GM21423 (cell line): ENCODE measurements at regions not wholly inside any gene's neighbourhood (a gene's known extent, or its start where the extent isn't known, plus 50 kb on each side); places are given as distances from the start of the nearest gene placed in this dataset.
"Not testable (repeated sequence)": the region's sequence is repeated elsewhere in the genome, so short reads cannot be mapped to it uniquely, and the experiment has no call there.

ENCODE experiments used
- ATAC-seq: cut with Tn5 transposase; IDR thresholded peaks from one replicate; pipeline ENCODE4 v1.9.1; 2021; ENCODE audit warnings: mild to moderate bottlenecking, moderate library complexity; ENCODE audit not compliant: unreplicated experiment

GRCh38 chr13:109941951-109942350 is 155.6 kb upstream of the IRS2 start:
- ATAC-seq, result no peak

DNA sequence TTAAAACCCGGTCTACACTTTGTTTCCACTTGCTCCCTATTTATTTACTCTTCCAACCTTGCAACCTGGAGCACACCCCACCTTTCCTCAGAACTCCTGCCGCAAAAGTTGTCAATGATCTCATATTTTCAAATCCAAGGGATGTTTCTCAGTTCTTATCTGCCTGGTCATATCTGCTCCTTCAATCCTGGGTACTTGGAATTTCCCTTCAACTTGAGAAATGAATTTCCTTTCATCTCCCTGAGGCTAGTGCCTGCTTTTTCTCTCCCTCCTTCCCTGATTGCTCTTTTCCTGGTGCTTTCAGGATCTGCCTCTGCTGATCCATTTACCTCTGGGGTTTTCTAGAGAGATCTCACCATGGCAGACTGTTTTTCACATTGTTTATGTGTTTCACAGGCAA is 154.8 kb upstream of the IRS2 start:
- no peak for ATAC-seq

DNA sequence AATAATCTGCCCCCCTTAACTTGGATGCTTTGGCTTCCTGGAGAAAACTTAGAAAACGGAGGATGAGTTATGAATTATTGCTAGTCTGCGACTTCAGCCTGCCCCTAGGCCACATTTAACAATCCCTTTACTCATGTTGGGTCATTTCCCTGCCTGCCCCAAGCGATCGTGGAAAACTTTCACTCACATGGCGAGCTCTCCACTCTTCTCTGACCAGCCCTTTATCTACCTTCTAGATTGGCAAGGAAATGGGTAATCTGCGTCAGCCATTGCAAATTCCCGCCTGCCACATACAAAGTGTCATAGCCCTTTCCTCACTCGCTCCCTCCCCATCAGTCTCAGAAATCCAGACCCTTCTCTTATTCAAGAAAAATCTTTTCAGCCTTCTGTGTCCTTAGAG is 154.3 kb upstream of the IRS2 start:
- no peak for ATAC-seq

- ATAC-seq, result no peak
Measured at GRCh38 chr13:109939838-109940237, 153.5 kb upstream of the IRS2 start.

DNA sequence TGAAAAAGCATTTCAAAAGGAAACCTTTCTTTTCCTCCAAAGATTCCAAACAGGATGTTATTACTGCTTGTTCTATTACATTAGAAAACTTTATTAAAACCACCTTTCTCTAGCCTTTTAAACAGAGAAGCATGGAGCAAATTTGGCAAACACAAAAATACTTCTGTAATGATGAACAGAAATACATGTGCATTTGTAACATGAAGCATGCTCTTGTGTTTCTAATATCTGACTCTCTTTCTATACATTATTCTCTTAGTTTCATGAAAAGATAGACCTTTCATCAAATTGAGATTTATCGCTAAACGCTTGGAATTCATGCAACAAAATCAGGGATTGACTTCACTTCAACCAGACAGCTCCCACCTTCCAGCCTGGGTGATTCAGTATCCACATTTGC is 152.8 kb upstream of the IRS2 start:
- ATAC-seq, result no peak

- ATAC-seq, result no peak
Measured at GRCh38 chr13:109938255-109938936, 152.0 kb upstream of the IRS2 start.

DNA sequence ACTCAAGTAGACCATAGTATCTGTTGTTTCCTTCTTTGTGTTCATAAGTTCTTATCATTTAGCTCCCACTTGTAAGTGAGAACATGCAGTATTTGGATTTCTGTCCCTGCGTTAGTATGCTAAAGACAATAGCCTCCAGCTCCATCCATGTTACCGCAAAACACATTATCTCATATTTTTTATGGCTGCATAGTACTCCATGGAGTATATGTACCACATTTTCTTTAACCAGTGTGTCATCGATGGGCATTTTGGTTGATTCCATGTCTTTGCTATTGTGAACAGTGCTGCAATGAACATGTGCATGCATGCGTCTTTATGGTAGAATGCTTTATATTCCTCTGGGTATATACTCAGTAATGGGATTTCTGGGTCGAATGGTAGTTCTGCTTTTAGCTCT is 148.1 kb upstream of the IRS2 start:
- not testable (repeated sequence) for ATAC-seq

DNA sequence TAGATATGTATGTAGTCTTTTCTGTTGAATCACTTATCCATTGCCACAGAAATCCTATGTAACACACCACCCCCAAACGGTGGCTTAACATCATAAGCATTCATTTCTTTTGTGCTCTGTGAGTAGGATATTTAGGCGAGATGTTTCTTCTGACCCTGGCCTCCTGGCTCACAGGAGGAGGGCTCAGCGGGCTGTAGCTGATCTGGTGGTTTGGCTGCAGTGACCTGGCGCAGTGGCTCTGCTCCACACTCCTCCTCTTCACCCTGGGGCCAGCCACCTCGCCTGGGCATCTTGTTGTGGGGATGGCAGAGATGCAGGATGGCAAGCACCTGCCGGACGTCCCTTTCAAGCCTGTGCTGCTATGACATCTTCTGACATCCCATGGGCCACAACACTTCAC is 147.1 kb upstream of the IRS2 start:
- no peak for ATAC-seq

DNA sequence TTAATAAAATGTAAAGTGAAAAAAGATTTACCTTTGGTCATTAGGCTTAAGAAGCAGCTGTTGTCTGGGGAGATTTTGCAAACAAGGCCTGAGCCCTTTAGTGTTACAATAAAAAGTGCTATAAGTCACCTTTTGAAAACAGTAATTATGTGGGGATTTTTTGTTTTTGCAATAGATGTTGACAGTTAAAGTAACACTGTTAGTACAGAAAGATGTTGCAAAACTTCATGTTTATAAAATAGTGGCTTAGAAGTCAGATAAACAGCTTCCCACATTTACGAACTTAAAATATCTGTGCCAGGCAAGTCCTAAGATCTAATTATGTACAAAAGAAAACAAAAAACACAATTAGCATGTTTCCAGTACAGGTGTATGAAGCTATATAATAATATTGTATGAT is 138.0 kb upstream of the IRS2 start:
- ATAC-seq, result no peak

GRCh38 chr13:109922518-109922917 is 136.1 kb upstream of the IRS2 start:
- ATAC-seq, result no peak

DNA sequence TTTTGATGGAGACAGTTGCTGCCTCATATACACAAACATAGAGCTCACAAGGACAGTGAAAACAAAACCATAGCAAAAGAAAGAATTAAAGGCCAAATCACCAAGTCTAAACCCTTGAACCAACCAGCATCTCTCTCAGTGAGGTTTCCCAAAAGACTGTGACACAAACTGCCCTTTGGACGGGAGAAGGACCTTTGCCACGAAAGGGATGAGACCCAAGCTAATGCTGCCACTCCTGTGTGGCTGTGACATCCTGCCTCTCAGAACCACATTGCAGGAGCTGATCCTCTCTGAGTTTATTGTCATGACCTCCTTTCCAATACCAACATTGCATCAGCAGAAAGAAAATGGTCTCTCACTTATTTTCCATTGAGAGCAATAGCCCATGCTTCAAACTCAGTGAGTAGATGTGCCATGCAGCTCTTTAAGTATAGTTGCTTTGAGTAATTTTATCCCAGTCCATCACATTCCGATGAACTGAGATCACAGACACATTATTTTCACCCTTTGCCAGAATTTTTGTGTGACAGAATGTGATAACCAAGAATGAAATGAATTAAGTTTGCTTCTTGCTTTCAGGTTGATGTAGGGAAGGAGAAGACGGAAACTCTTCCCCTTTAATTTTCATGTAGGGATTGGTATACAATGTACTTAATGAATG is 133.5 kb upstream of the IRS2 start:
- no peak for ATAC-seq

- ATAC-seq, result no peak
Measured at GRCh38 chr13:109918179-109918711, 131.9 kb upstream of the IRS2 start.

DNA sequence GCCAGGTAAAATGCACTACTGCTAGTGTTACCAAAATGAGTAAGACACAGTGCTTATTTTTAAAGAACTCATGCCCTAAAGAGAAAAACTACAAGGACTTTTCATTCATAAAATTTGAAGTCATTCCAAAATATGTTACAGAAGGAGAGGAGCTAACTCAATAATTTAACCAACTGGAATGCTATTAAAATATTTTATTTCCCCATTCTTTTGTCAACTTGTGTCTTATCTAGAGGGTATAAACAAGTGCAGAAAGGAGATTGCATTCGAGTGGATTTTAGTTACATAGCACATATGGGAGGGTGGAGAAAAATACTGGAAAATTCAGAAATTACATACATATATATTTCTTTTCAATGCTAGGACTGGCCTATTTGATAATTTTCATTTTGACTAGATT is 131.0 kb upstream of the IRS2 start:
- ATAC-seq, result no peak

GRCh38 chr13:109913936-109914510 is 127.6 kb upstream of the IRS2 start:
- ATAC-seq, result no peak

DNA sequence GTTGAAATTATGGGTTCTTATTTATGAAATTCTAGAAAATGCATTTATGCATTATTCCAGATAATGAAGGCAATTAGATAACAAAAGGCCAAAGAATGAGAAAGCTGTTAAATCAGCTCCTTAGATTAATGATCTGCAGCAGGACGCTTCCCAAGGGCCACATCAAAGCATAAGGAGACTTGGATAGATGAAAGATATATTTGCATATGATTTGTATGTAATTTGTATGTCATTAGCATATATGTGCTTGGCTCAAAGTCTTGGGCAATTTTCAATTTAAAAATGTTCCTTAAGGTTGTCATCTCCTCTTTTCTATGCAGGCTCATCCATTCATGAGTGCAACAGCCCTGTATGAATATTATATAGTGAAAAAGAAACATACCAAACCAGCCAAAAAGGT is 126.8 kb upstream of the IRS2 start:
- ATAC-seq, result no peak

DNA sequence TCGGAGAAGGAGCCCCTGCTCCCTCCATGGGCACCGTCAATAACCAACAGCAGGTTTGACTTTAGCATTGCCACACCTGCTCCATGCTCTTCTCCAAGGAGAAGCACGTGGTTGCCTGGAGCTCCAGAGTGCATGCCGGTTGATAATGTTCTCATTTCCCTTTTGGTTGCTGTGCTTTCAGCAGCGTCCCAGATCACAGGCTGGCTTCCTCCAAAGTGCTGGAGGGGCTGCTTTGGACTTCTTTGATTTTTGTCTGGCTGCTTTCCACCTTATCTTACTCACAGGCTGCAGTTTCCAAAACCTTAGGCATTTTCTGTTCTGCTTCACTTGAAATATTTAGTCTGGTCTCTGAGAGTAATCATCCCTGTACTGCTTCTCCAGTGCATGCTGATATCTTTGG is 123.8 kb upstream of the IRS2 start:
- ATAC-seq, result no peak

DNA sequence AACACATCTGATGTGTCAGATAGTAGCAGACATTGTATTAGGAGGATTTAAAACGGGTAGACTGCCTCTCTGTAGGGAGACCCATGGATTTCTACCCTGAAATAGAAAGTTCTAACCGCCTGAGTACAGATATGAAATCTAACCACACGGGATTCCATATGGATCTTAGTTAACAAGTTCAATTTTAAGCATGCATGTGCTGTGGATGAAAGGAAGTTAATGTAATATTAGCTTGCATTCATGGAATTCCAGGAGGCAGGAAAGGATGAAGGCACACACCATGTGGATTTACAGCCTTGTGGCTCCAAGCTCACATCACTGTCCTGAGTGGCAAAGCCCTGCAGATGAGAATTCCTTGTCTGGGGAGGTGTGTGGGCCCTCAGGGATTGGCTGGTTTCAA is 120.6 kb upstream of the IRS2 start:
- no peak for ATAC-seq

GRCh38 chr13:109904218-109904617 is 117.8 kb upstream of the IRS2 start:
- ATAC-seq, result no peak

DNA sequence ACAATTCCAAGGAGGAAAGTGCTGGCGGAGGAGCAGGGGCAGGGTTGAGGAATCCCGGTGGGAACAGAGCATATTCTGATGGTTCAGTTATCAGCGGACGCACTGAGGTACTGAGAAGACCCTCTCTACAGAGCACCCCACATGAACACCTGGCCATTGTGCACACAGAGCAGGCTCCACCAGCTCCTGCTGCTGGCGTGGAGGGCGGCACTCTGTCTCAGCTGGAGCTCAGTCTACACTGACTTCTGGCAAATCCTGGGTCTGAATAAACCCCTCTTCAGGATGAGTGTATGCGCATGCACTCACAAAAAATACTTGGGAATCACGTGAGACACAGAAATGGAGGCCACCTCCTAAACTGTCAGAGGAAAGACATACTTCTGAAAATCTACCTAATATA is 114.4 kb upstream of the IRS2 start:
- no peak for ATAC-seq

DNA sequence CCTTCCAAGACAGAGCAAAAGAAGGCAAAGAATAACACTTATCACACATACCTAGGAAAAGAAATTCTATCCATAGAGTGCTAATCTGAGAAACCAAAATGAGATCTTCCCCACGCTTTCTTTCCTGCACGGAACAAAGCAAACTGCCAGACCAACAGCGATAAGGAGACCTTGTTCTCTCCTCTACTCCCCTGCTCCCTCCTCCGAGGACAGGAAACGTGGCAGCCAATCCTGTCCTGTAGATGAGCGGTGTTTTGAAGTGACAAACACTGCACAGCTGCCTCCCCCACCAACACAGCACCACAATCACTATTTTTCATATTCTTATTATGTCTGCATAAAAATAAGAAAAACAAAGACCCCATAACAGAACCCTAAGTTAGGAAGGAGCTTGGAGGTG is 113.9 kb upstream of the IRS2 start:
- ATAC-seq, result no peak

GRCh38 chr13:109899748-109900147 is 113.4 kb upstream of the IRS2 start:
- no peak for ATAC-seq

GRCh38 chr13:109899316-109899715 is 112.9 kb upstream of the IRS2 start:
- ATAC-seq, result no peak
